Gastrocnemius medialis (tissue), 4 donors: ENCODE measurements at regions not wholly inside any gene's neighbourhood (a gene's known extent, or its start where the extent isn't known, plus 50 kb on each side); places are given as distances from the start of the nearest gene placed in this dataset.

Experiments
- POLR2A ChIP-seq, 2 donors: fragments of 450-650 bp; IDR thresholded peaks; one replicate each; pipeline ENCODE4 v1.6.1; 2017; ENCODE audit warnings: antibody characterized with exemption in 2 of 2, mild to moderate bottlenecking in 2 of 2, moderate library complexity in 2 of 2
- TF ChIP-seq, protein P1 (sequence below), 5 experiments: fragments of 450-650 bp in 3 of 5; fragments of 200-600 bp in 2 of 5; sonication (generic) in 2 of 5; IDR thresholded peaks in 4 of 5; conservative IDR thresholded peaks in 1 of 5; 1 replicate in 4 of 5; 2 replicates in 1 of 5; pipeline ENCODE4 v1.5.1; 2016 to 2019; ENCODE audit warnings: antibody characterized with exemption in 5 of 5, mild to moderate bottlenecking in 3 of 5, moderate library complexity in 3 of 5

DNA sequence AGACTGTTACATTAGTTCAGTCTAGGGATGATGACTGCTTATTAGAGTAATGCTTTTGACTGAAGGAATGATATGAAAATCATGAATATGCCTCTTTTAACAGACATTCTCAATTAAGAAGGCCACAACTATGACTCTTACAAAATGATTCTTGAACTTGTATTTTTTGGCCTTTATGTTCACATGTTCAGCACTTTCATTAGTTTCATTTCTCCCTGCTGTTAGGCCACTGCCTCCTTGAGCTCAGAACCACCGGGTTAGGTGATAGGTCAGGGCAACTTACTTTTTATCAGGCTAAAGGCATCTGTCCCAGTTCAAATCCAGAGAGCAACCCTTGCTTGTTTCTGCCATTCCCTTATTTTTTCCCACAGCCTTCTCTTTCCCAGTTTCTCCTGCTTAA is 235.2 kb upstream of the ELL2 start:
- no peak for TF ChIP-seq POLR2A (IDR thresholded peaks at IDR 0.05)
- TF ChIP-seq, protein P1, sequence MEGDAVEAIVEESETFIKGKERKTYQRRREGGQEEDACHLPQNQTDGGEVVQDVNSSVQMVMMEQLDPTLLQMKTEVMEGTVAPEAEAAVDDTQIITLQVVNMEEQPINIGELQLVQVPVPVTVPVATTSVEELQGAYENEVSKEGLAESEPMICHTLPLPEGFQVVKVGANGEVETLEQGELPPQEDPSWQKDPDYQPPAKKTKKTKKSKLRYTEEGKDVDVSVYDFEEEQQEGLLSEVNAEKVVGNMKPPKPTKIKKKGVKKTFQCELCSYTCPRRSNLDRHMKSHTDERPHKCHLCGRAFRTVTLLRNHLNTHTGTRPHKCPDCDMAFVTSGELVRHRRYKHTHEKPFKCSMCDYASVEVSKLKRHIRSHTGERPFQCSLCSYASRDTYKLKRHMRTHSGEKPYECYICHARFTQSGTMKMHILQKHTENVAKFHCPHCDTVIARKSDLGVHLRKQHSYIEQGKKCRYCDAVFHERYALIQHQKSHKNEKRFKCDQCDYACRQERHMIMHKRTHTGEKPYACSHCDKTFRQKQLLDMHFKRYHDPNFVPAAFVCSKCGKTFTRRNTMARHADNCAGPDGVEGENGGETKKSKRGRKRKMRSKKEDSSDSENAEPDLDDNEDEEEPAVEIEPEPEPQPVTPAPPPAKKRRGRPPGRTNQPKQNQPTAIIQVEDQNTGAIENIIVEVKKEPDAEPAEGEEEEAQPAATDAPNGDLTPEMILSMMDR (IDR thresholded peaks at IDR 0.05 in 4 of 5, conservative IDR thresholded peaks at IDR 0.05 in 1 of 5), result no peak
